D721Med (cell line): ENCODE measurements at regions not wholly inside any gene's neighbourhood (a gene's known extent, or its start where the extent isn't known, plus 50 kb on each side); places are given as distances from the start of the nearest gene placed in this dataset.

ENCODE experiments used
- DNase-seq: peaks from one replicate; pipeline ENCODE4 v3.0.0; 2011; ENCODE audit warnings: low spot score; ENCODE audit not compliant: insufficient read length
- FAIRE-seq: peaks from 2 replicates; lab custom pipeline; 2011; peaks lifted over from hg19 to GRCh38; lab: Jason Lieb, UNC
- CTCF ChIP-seq: IDR thresholded peaks from 2 replicates; pipeline ENCODE4 v1.5.1; 2012; ENCODE audit warnings: mild to moderate bottlenecking, control low read depth; ENCODE audit not compliant: insufficient read depth; ENCODE audit errors: missing control alignments

GRCh38 chr3:24607281-24607680 lies 112.6 kb upstream of the THRB start:
- FAIRE-seq: no peak
- DNase-seq: no peak
- no peak for TF ChIP-seq CTCF

- FAIRE-seq (no peak), DNase-seq (no peak)
- TF ChIP-seq CTCF: no peak
Measured at GRCh38 chr3:24608701-24609390, 114.2 kb upstream of the THRB start.

GRCh38 chr3:24614359-24614758 lies 119.7 kb upstream of the THRB start:
- FAIRE-seq (no peak), DNase-seq (no peak)
- no peak for TF ChIP-seq CTCF

- no peak for TF ChIP-seq CTCF
- FAIRE-seq (no peak), DNase-seq (no peak)
Measured at GRCh38 chr3:24615177-24615576, 120.5 kb upstream of the THRB start.

- DNase-seq (no peak), FAIRE-seq (no peak)
- TF ChIP-seq CTCF: no peak
Measured at GRCh38 chr3:24616110-24616829, 121.6 kb upstream of the THRB start.

GRCh38 chr3:24622138-24622537 lies 127.5 kb upstream of the THRB start:
- no peak for TF ChIP-seq CTCF
- FAIRE-seq (no peak), DNase-seq (no peak)

- no peak for TF ChIP-seq CTCF
- no peak for DNase-seq
- FAIRE-seq: no peak
Measured at GRCh38 chr3:24622696-24623225, 128.1 kb upstream of the THRB start.
